ENCODE measurements at regions not wholly inside any gene's neighbourhood (a gene's known extent, or its start where the extent isn't known, plus 50 kb on each side); places are given as distances from the start of the nearest gene placed in this dataset.

DNA sequence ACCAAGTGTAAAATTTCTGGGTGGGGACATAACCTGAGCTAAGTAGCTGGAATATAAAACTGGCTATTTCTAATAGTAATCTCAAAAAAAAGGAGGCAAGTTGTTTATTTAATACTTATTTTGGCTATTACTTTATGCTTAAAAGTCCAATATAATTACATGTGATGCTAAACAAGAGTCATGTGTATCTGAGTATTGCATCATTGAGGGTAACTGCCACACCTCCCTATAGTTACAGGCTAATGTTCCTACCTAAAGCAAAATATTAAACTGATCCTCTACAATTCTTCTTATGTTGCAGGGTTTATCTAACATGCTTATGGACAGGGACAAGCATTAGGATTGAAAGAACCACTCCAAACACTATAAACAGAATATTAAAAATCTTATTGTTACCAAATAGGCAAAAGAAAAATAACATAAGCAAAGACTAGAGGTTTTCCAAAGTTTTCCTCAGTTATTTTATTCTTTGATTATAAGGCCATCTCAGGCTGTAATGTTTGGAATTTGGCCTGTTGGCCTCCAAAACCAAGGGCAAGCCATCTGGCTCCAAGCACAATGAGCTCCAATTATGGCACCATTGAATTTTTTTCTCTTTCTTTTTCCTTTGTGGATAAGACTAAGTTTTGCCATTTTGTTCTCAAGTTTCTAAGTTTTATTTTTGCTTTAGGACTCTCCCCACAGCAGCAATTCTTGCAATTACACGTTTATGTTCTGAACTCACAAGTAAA, 75.8 kb upstream of the ABI3BP start (continued):
- TF ChIP-seq, protein P1, sequence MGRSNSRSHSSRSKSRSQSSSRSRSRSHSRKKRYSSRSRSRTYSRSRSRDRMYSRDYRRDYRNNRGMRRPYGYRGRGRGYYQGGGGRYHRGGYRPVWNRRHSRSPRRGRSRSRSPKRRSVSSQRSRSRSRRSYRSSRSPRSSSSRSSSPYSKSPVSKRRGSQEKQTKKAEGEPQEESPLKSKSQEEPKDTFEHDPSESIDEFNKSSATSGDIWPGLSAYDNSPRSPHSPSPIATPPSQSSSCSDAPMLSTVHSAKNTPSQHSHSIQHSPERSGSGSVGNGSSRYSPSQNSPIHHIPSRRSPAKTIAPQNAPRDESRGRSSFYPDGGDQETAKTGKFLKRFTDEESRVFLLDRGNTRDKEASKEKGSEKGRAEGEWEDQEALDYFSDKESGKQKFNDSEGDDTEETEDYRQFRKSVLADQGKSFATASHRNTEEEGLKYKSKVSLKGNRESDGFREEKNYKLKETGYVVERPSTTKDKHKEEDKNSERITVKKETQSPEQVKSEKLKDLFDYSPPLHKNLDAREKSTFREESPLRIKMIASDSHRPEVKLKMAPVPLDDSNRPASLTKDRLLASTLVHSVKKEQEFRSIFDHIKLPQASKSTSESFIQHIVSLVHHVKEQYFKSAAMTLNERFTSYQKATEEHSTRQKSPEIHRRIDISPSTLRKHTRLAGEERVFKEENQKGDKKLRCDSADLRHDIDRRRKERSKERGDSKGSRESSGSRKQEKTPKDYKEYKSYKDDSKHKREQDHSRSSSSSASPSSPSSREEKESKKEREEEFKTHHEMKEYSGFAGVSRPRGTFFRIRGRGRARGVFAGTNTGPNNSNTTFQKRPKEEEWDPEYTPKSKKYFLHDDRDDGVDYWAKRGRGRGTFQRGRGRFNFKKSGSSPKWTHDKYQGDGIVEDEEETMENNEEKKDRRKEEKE (IDR thresholded peaks at IDR 0.05): no peak
- TF ChIP-seq, protein P2, sequence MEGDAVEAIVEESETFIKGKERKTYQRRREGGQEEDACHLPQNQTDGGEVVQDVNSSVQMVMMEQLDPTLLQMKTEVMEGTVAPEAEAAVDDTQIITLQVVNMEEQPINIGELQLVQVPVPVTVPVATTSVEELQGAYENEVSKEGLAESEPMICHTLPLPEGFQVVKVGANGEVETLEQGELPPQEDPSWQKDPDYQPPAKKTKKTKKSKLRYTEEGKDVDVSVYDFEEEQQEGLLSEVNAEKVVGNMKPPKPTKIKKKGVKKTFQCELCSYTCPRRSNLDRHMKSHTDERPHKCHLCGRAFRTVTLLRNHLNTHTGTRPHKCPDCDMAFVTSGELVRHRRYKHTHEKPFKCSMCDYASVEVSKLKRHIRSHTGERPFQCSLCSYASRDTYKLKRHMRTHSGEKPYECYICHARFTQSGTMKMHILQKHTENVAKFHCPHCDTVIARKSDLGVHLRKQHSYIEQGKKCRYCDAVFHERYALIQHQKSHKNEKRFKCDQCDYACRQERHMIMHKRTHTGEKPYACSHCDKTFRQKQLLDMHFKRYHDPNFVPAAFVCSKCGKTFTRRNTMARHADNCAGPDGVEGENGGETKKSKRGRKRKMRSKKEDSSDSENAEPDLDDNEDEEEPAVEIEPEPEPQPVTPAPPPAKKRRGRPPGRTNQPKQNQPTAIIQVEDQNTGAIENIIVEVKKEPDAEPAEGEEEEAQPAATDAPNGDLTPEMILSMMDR (IDR thresholded peaks at IDR 0.05 in 2 of 3, conservative IDR thresholded peaks at IDR 0.05 in 1 of 3; ENCODE audit: control insufficient read depth in 2 of 3, extremely low read depth in 1 of 3, insufficient read depth in 1 of 3, low read depth in 3 of 3, low read length in 3 of 3): no peak
- TF ChIP-seq HDAC2 (IDR thresholded peaks at IDR 0.05) (no peak), ZBED1 (IDR thresholded peaks at IDR 0.05; ENCODE audit: borderline replicate concordance) (no peak), DPF2 (IDR thresholded peaks at IDR 0.05) (no peak), RELA (IDR thresholded peaks at IDR 0.05; ENCODE audit: borderline replicate concordance, partially characterized antibody) (no peak), BMI1 (IDR thresholded peaks at IDR 0.05; ENCODE audit: borderline replicate concordance) (no peak)
- TF ChIP-seq, protein P3, sequence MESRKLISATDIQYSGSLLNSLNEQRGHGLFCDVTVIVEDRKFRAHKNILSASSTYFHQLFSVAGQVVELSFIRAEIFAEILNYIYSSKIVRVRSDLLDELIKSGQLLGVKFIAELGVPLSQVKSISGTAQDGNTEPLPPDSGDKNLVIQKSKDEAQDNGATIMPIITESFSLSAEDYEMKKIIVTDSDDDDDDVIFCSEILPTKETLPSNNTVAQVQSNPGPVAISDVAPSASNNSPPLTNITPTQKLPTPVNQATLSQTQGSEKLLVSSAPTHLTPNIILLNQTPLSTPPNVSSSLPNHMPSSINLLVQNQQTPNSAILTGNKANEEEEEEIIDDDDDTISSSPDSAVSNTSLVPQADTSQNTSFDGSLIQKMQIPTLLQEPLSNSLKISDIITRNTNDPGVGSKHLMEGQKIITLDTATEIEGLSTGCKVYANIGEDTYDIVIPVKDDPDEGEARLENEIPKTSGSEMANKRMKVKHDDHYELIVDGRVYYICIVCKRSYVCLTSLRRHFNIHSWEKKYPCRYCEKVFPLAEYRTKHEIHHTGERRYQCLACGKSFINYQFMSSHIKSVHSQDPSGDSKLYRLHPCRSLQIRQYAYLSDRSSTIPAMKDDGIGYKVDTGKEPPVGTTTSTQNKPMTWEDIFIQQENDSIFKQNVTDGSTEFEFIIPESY (IDR thresholded peaks at IDR 0.05): no peak

Data from GM12878 (cell line).